Keratinocyte (primary cell): ENCODE measurements at regions not wholly inside any gene's neighbourhood (a gene's known extent, or its start where the extent isn't known, plus 50 kb on each side); places are given as distances from the start of the nearest gene placed in this dataset.
A peak's percentile ranks its signal among the peaks of the same experiment; 100 is the strongest.
"Not testable (repeated sequence)": the region's sequence is repeated elsewhere in the genome, so short reads cannot be mapped to it uniquely, and the experiment has no call there.

Source experiments
- DNase-seq: peaks from one replicate; pipeline ENCODE4 v3.0.0-alpha.2; 2011; ENCODE audit warnings: low read depth, missing footprints, low spot score
- FAIRE-seq: peaks from 2 replicates; lab custom pipeline; 2011; peaks lifted over from hg19 to GRCh38; lab: Jason Lieb, UNC
- H2AFZ ChIP-seq: 2 replicates; pipeline ENCODE4 v1.6.0; 2012; ENCODE audit warnings: low read length, control low read depth, inconsistent platforms; ENCODE audit not compliant: control insufficient read depth
- H3K27ac ChIP-seq: 2 replicates; pipeline ENCODE4 v1.5.1; 2011; ENCODE audit warnings: low read length; ENCODE audit not compliant: control insufficient read depth, insufficient read depth
- H3K27me3 ChIP-seq: 3 replicates; pipeline ENCODE4 v1.6.0; 2011; ENCODE audit warnings: low read length; ENCODE audit not compliant: control insufficient read depth, insufficient read depth; ENCODE audit errors: extremely low read depth
- H3K36me3 ChIP-seq, 2 experiments: 2 replicates in 1 of 2; 3 replicates in 1 of 2; pipeline ENCODE4 v1.5.1; 2011; ENCODE audit warnings: low read length in 2 of 2, mild to moderate bottlenecking in 1 of 2; ENCODE audit not compliant: control insufficient read depth in 2 of 2, insufficient read depth in 2 of 2; ENCODE audit errors: extremely low read depth in 1 of 2
- H3K4me1 ChIP-seq: 3 replicates; pipeline ENCODE4 v1.5.1; 2011; ENCODE audit warnings: low read length; ENCODE audit not compliant: control insufficient read depth, insufficient read depth; ENCODE audit errors: extremely low read depth
- H3K4me2 ChIP-seq: 3 replicates; pipeline ENCODE4 v1.6.0; 2011; ENCODE audit warnings: low read depth, low read length; ENCODE audit not compliant: control insufficient read depth, insufficient read depth; ENCODE audit errors: extremely low read depth
- H3K4me3 ChIP-seq, 3 experiments: fragments of 200-600 bp in 1 of 3; sonication (generic) in 1 of 3; 2 replicates in 2 of 3; 3 replicates in 1 of 3; pipeline ENCODE4 v1.5.1; 2011 to 2016; ENCODE audit warnings: low read length in 3 of 3, mild to moderate bottlenecking in 3 of 3, control low read depth in 2 of 3, inconsistent platforms in 1 of 3, low read depth in 1 of 3, mixed read lengths in 1 of 3, mixed run types in 1 of 3, moderate library complexity in 1 of 3; ENCODE audit not compliant: control insufficient read depth in 2 of 3, insufficient read depth in 2 of 3; ENCODE audit errors: extremely low read depth in 1 of 3
- H3K79me2 ChIP-seq: 2 replicates; pipeline ENCODE4 v1.6.0; 2012; ENCODE audit warnings: low read length; ENCODE audit not compliant: control insufficient read depth, insufficient read depth
- H3K9ac ChIP-seq: 3 replicates; pipeline ENCODE4 v1.6.0; 2011; ENCODE audit warnings: low read length; ENCODE audit not compliant: control insufficient read depth, insufficient read depth; ENCODE audit errors: extremely low read depth
- H3K9me1 ChIP-seq: 3 replicates; pipeline ENCODE4 v1.6.0; 2011; ENCODE audit warnings: low read length; ENCODE audit not compliant: control insufficient read depth, insufficient read depth; ENCODE audit errors: extremely low read depth
- H3K9me3 ChIP-seq: 2 replicates; pipeline ENCODE4 v1.5.1; 2012; ENCODE audit warnings: low read depth, low read length; ENCODE audit not compliant: control insufficient read depth
- H4K20me1 ChIP-seq: 3 replicates; pipeline ENCODE4 v1.6.0; 2011; ENCODE audit warnings: low read length; ENCODE audit not compliant: control insufficient read depth, insufficient read depth; ENCODE audit errors: extremely low read depth
- CTCF ChIP-seq, 3 experiments: IDR thresholded peaks in 1 of 3; conservative IDR thresholded peaks in 1 of 3; optimal IDR thresholded peaks in 1 of 3; 2 replicates in 2 of 3; 3 replicates in 1 of 3; pipeline versions ENCODE3 to v1.5.1; 2011; ENCODE audit warnings: low read length in 3 of 3, mild to moderate bottlenecking in 3 of 3, moderate library complexity in 2 of 3, control low read depth in 1 of 3, inconsistent platforms in 1 of 3; ENCODE audit not compliant: insufficient read depth in 2 of 3; ENCODE audit errors: extremely low read depth in 1 of 3
- EZH2 ChIP-seq: IDR thresholded peaks from one replicate; pipeline ENCODE4 v1.6.1; 2012; ENCODE audit warnings: inconsistent platforms, mild to moderate bottlenecking, low read length, moderate library complexity
- dilution Hi-C: fragments of 300-500 bp; cut with MboI; formaldehyde crosslinking; loops from one replicate; pipeline ENCODE4 v1.7.0; 2020; ENCODE audit warnings: low sequenced_read_pairs; ENCODE audit not compliant: extremely low pct_ligation_motif_present

- Histone ChIP-seq H2AFZ (peak overlapping the region; percentile 33), H3K4me3 (no peak overlapping the region), H3K36me3 (no peaks in the 10 kb centered on the region), H3K9ac (no peak overlapping the region), H3K27me3 (no peaks in the 10 kb centered on the region), H4K20me1 (no peaks in the 10 kb centered on the region), H3K9me1 (no peaks in the 10 kb centered on the region), H3K9me3 (no peaks in the 10 kb centered on the region), H3K27ac (peak overlapping the region; percentile 37), H3K79me2 (no peaks in the 10 kb centered on the region), H3K4me1 (peaks cover 14% of the 10 kb centered on the region), H3K4me2 (peak overlapping the region; percentile 43)
- DNase-seq (no peak), FAIRE-seq (peak; percentile 52)
- TF ChIP-seq CTCF (optimal IDR thresholded peaks at IDR 0.05 in 1 of 3, IDR thresholded peaks at IDR 0.05 in 1 of 3, conservative IDR thresholded peaks at IDR 0.05 in 1 of 3; ENCODE audit: extremely low read depth in 1 of 3, insufficient read depth in 2 of 3, low read length in 3 of 3) (no peak), EZH2 (no peak)
- dilution Hi-C loops, result no loop called here
Measured at GRCh38 chr3:27607370-27607769, 114.8 kb downstream of the EOMES start.

GRCh38 chr3:27606537-27606936 lies 115.6 kb downstream of the EOMES start:
- no peaks in the 10 kb centered on the region for H3K9me1 ChIP-seq
- dilution Hi-C loops, result no loop called here
- no peak overlapping the region for H3K9ac ChIP-seq
- H3K4me3 ChIP-seq, result no peak overlapping the region
- no peaks in the 10 kb centered on the region for H3K9me3 ChIP-seq
- H3K79me2 ChIP-seq, result no peaks in the 10 kb centered on the region
- H3K36me3 ChIP-seq, result no peaks in the 10 kb centered on the region
- H3K4me1 ChIP-seq, result peaks cover 14% of the 10 kb centered on the region
- no peaks in the 10 kb centered on the region for H4K20me1 ChIP-seq
- H3K27me3 ChIP-seq, result no peaks in the 10 kb centered on the region
- FAIRE-seq (peak; percentile 5), DNase-seq (no peak)
- TF ChIP-seq EZH2 (no peak), CTCF (optimal IDR thresholded peaks at IDR 0.05 in 1 of 3, IDR thresholded peaks at IDR 0.05 in 1 of 3, conservative IDR thresholded peaks at IDR 0.05 in 1 of 3; ENCODE audit: extremely low read depth in 1 of 3, insufficient read depth in 2 of 3, low read length in 3 of 3) (no peak)
- H3K4me2 ChIP-seq, result no peak overlapping the region
- H3K27ac ChIP-seq, result peak overlapping the region; percentile 8
- peak overlapping the region; percentile 65 for H2AFZ ChIP-seq

- H3K79me2 ChIP-seq, DNase-seq, H2AFZ ChIP-seq, H3K4me3 ChIP-seq, H3K4me2 ChIP-seq, H3K4me1 ChIP-seq, H3K9me1 ChIP-seq, FAIRE-seq, H3K27ac ChIP-seq, H3K36me3 ChIP-seq, H3K9me3 ChIP-seq, H3K27me3 ChIP-seq, dilution Hi-C loops, H3K9ac ChIP-seq, H4K20me1 ChIP-seq: not testable (repeated sequence)
Measured at GRCh38 chr3:27601311-27601710, 117.1 kb upstream of the SLC4A7 start.

GRCh38 chr3:27599741-27600140 lies 115.6 kb upstream of the SLC4A7 start:
- DNase-seq, H3K27ac ChIP-seq, H3K9me1 ChIP-seq, H2AFZ ChIP-seq, H3K9ac ChIP-seq, H3K79me2 ChIP-seq, H3K36me3 ChIP-seq, H3K4me1 ChIP-seq, FAIRE-seq, H3K9me3 ChIP-seq, dilution Hi-C loops, H3K4me3 ChIP-seq, H4K20me1 ChIP-seq, H3K4me2 ChIP-seq, H3K27me3 ChIP-seq: not testable (repeated sequence)
